Mesothelial cell of epicardium (in vitro differentiated cells): ENCODE measurements at regions not wholly inside any gene's neighbourhood (a gene's known extent, or its start where the extent isn't known, plus 50 kb on each side); places are given as distances from the start of the nearest gene placed in this dataset.

Experiments
- DNase-seq, 2 experiments: peaks; one replicate each; pipeline ENCODE4 v3.0.0; 2021; ENCODE audit warnings: low spot score in 2 of 2; ENCODE audit not compliant: unreplicated experiment in 2 of 2
- H3K27ac Mint-ChIP-seq: 2 replicates; pipeline ENCODE4 v1.8.0; 2021; ENCODE audit warnings: mixed read lengths
- H3K27me3 Mint-ChIP-seq: 2 replicates; pipeline ENCODE4 v1.8.0; 2021; ENCODE audit warnings: low read depth, mixed read lengths
- H3K36me3 Mint-ChIP-seq: 2 replicates; pipeline ENCODE4 v1.8.0; 2021; ENCODE audit warnings: mixed read lengths
- H3K4me1 Mint-ChIP-seq: 2 replicates; pipeline ENCODE4 v1.8.0; 2021; ENCODE audit warnings: mixed read lengths
- H3K4me3 Mint-ChIP-seq: 2 replicates; pipeline ENCODE4 v1.8.0; 2021; ENCODE audit warnings: mild to moderate bottlenecking, moderate library complexity, mixed read lengths
- H3K9me3 Mint-ChIP-seq: 2 replicates; pipeline ENCODE4 v1.8.0; 2021; ENCODE audit warnings: mixed read lengths
- TF ChIP-seq, protein P1 (sequence below): fragments of 200-600 bp; sonication (generic); IDR thresholded peaks from one replicate; pipeline ENCODE4 v1.5.0; 2021; ENCODE audit warnings: antibody characterized with exemption; ENCODE audit not compliant: unreplicated experiment

DNA sequence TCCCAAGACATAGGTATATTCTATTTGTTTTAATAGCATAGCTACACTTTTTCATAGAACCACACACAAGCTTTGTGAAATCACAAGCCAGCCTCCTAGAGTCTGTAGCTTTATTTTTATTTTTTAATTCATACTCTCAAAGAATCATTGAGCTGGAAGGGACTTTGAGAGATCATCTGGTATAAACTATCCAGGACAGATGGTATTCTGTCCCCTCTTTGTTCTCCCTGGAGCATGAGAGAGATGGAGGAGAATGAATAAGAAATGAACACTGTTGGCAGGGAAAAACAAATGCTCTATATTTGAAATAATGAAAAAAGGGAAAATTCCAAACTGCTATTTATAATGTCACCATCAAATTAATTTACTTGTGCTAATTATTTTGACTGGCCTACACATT lies 338.7 kb upstream of the IL12A start:
- DNase-seq = no peak
- Mint-ChIP-seq H3K4me1 (peaks cover 6% of the 10 kb centered on the region), H3K36me3 (no peaks in the 10 kb centered on the region), H3K4me3 (no peak overlapping the region), H3K27ac (no peak overlapping the region), H3K27me3 (no peaks in the 10 kb centered on the region), H3K9me3 (no peaks in the 10 kb centered on the region)
- TF ChIP-seq, protein P1, sequence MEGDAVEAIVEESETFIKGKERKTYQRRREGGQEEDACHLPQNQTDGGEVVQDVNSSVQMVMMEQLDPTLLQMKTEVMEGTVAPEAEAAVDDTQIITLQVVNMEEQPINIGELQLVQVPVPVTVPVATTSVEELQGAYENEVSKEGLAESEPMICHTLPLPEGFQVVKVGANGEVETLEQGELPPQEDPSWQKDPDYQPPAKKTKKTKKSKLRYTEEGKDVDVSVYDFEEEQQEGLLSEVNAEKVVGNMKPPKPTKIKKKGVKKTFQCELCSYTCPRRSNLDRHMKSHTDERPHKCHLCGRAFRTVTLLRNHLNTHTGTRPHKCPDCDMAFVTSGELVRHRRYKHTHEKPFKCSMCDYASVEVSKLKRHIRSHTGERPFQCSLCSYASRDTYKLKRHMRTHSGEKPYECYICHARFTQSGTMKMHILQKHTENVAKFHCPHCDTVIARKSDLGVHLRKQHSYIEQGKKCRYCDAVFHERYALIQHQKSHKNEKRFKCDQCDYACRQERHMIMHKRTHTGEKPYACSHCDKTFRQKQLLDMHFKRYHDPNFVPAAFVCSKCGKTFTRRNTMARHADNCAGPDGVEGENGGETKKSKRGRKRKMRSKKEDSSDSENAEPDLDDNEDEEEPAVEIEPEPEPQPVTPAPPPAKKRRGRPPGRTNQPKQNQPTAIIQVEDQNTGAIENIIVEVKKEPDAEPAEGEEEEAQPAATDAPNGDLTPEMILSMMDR = no peak

DNA sequence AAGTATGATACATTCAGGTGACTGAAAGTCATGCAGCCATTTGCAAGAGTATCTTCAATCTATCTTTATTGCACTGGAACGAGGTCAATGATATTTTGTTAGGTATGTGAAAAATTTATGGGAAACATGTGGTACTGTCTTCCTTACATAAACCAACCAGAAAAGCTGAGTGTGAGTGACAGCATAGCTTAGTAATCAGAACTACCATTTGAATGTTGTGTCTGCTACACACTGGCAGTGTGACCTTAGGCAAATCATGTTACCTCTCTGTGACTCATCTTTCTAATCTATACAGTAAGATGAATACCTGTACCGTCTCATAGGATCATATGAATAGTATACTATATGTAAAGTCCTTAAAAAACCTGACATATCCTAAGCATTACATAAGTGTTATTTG lies 337.9 kb upstream of the IL12A start:
- TF ChIP-seq, protein P1 = no peak
- DNase-seq = no peak
- Mint-ChIP-seq H3K27ac (no peak overlapping the region), H3K4me1 (peaks cover 6% of the 10 kb centered on the region), H3K27me3 (no peaks in the 10 kb centered on the region), H3K9me3 (no peaks in the 10 kb centered on the region), H3K4me3 (no peak overlapping the region), H3K36me3 (no peaks in the 10 kb centered on the region)

DNA sequence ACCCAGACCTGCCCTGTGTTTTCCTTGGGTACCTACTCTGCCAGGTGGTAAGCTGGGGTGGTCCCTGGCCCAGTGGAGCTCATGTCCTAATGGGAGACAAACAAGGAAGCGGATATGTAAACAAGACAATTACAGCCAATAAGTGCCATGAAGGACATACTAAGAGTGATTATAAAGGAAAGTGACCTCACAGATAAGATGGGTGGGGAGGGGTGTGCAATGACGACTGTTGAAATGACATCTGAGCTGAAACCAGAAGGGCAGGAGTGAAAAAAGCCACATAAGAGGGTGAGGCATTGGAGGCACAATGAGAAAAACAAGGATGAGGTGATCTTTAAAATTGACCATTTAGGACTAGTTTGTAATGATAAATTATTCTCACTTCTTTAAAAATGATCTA lies 336.2 kb upstream of the IL12A start:
- TF ChIP-seq, protein P1 = no peak
- H3K9me3 Mint-ChIP-seq = no peaks in the 10 kb centered on the region
- no peak overlapping the region for H3K27ac Mint-ChIP-seq
- H3K4me3 Mint-ChIP-seq = no peak overlapping the region
- no peaks in the 10 kb centered on the region for H3K36me3 Mint-ChIP-seq
- H3K4me1 Mint-ChIP-seq = peaks cover 6% of the 10 kb centered on the region
- H3K27me3 Mint-ChIP-seq = no peaks in the 10 kb centered on the region
- DNase-seq = no peak

DNA sequence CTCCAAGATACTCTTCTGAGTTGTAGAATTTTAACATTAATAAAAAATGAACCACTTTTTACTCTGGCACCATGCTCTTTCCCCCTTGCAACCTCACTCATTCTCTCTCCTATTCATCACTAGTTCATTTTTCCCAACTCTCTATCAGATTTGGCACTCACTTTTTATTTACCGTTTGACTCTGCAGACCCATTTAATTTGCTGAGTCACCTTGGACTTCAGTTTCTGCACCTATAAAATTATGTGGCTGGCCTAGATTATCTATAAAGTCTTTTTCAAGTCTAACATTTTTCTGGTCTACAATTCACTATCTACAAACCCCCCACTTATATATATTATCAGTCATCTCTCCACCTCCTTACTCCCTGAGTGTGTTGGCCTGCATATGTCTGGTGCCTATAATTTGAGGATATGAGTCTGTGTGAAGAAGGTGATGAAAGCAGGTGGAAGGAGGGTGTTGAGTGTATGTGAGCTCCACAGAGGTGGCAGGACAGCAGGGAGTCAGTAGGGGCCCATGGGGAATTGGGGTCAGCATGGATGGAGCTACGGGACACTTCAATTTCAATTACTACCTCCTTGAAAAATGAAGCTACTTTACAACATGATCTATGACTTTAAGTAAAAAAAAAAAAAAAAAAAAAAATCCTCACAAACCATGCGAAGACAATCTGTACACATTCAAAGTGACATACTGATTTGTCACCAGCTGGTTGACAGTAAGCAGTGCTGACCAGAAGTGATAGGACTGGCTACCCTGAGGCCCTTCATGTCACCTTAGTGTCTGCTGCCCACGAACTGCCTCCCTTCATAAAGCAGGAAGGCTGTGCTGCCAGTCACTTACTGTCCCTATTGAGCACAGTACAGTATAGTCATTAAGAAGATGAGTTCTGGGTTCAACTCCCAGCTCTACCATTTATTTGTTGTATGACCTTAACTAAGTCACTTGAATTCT lies 334.2 kb upstream of the IL12A start:
- Mint-ChIP-seq H3K4me1 (peaks cover 6% of the 10 kb centered on the region), H3K36me3 (no peaks in the 10 kb centered on the region), H3K27me3 (no peaks in the 10 kb centered on the region), H3K27ac (no peak overlapping the region), H3K4me3 (no peak overlapping the region), H3K9me3 (no peaks in the 10 kb centered on the region)
- DNase-seq = no peak
- TF ChIP-seq, protein P1 = no peak

DNA sequence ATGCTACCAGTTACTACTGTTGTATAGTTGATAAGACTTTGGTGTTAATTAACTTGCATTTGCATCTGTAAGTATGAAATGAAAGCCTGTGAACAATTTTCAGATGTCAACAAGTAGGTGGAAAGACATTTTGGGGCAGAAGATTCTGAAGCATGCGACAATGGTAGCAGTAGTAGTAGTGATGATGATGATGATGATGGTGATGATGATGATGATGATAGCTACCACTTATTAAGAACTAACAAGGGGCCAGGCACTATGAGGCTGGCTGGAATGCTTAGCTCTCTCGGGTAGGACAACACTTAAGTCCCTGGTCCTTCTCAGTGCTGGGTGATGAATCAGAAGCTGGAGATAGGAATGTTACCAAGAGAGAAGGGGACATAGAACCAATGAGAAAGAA lies 333.4 kb upstream of the IL12A start:
- H3K36me3 Mint-ChIP-seq = no peaks in the 10 kb centered on the region
- peaks cover 8% of the 10 kb centered on the region for H3K4me1 Mint-ChIP-seq
- no peaks in the 10 kb centered on the region for H3K27me3 Mint-ChIP-seq
- H3K27ac Mint-ChIP-seq = no peak overlapping the region
- TF ChIP-seq, protein P1 = no peak
- H3K4me3 Mint-ChIP-seq = no peak overlapping the region
- H3K9me3 Mint-ChIP-seq = no peaks in the 10 kb centered on the region
- DNase-seq = no peak
